K562 (cell line): ENCODE measurements at regions not wholly inside any gene's neighbourhood (a gene's known extent, or its start where the extent isn't known, plus 50 kb on each side); places are given as distances from the start of the nearest gene placed in this dataset.

Source experiments
- ATAC-seq: fragments of 200-7000 bp; cut with Tn5 transposase; 3 replicates; pipeline ENCODE4 v1.9.1; 2020; ENCODE audit warnings: moderate library complexity
- BruUV-seq: library from RNA; stranded (reverse); fragments of 400-500 nt; replicated peaks from 2 replicates; lab custom pipeline; 2021; lab: Mats Ljungman, UMichigan
- CTCF ChIA-PET: fragments of 300-600 bp; formaldehyde crosslinking; extraction: SDS; loops from one replicate; lab custom pipeline; 2021; ENCODE audit warnings: low intra/inter-chr PET ratio; lab: Yijun Ruan, JAX
- POLR2A ChIA-PET: fragments of 300-600, 350-650 bp; sonication (Branson Sonifier 250); formaldehyde crosslinking; extraction: SDS; loops from one replicate; lab custom pipeline; 2021; ENCODE audit warnings: antibody characterized with exemption, inconsistent platforms; lab: Yijun Ruan, JAX
- DNase-seq, 4 experiments: peaks; one replicate each; pipeline versions ENCODE4 v3.0.0 to v3.0.0-alpha.2; 2011 to 2018; ENCODE audit warnings: low spot score in 3 of 4, mixed read lengths in 3 of 4; ENCODE audit errors: extremely low read depth in 1 of 4
- FAIRE-seq: peaks from 2 replicates; lab custom pipeline; 2011; peaks lifted over from hg19 to GRCh38; lab: Jason Lieb, UNC
- H2AFZ ChIP-seq: 2 replicates; pipeline ENCODE4 v1.6.0; 2011; ENCODE audit warnings: low read depth, low read length, control low read depth, inconsistent platforms
- H3K27ac ChIP-seq: fragments of 200-600 bp; 3 replicates; pipeline ENCODE4 v1.8.0; 2011; ENCODE audit warnings: low read depth, mild to moderate bottlenecking, control low read depth, inconsistent platforms, low read length, moderate library complexity, mixed read lengths; ENCODE audit errors: extremely low read depth
- H3K27me3 ChIP-seq, 2 experiments: fragments of 300-600 bp in 1 of 2; 2 replicates in 1 of 2; 3 replicates in 1 of 2; pipeline versions ENCODE4 v1.6.0 to v1.8.0; 2011; ENCODE audit warnings: inconsistent platforms in 2 of 2, low read length in 2 of 2, mild to moderate bottlenecking in 1 of 2, mixed read lengths in 1 of 2, moderate library complexity in 1 of 2; ENCODE audit not compliant: control insufficient read depth in 2 of 2, insufficient read depth in 2 of 2
- H3K36me3 ChIP-seq: fragments of 300-600 bp; 3 replicates; pipeline ENCODE4 v1.8.0; 2011; ENCODE audit warnings: mild to moderate bottlenecking, low read length, inconsistent platforms; ENCODE audit not compliant: control insufficient read depth, insufficient read depth
- H3K4me1 ChIP-seq, 2 experiments: fragments of 200-600 bp in 1 of 2; replicated peaks in 1 of 2; 2 replicates in 1 of 2; 3 replicates in 1 of 2; pipeline versions ENCODE4 v1.5.1 to v1.8.0; 2011; ENCODE audit warnings: inconsistent platforms in 2 of 2, low read length in 2 of 2, mild to moderate bottlenecking in 1 of 2, mixed read lengths in 1 of 2, moderate library complexity in 1 of 2; ENCODE audit not compliant: control insufficient read depth in 2 of 2, insufficient read depth in 2 of 2
- H3K4me2 ChIP-seq: 2 replicates; pipeline ENCODE4 v1.6.1; 2011; ENCODE audit warnings: low read length, control low read depth, inconsistent platforms, mixed read lengths; ENCODE audit not compliant: insufficient read depth
- H3K4me3 ChIP-seq: fragments of 200-600 bp; sonication (generic), shearing (Covaris generic); 2 replicates; pipeline ENCODE4 v1.5.1; 2016; ENCODE audit warnings: control low read depth, inconsistent platforms
- H3K79me2 ChIP-seq: fragments of 200-600 bp; 3 replicates; pipeline ENCODE4 v1.8.0; 2011; ENCODE audit warnings: low read length, inconsistent platforms; ENCODE audit not compliant: control insufficient read depth, insufficient read depth
- H3K9ac ChIP-seq, 2 experiments: 2 replicates each; pipeline versions ENCODE4 v1.6.0 to v1.6.1; 2011; ENCODE audit warnings: low read depth in 2 of 2, low read length in 2 of 2, control low read depth in 1 of 2, inconsistent platforms in 1 of 2, mild to moderate bottlenecking in 1 of 2, mixed read lengths in 1 of 2; ENCODE audit not compliant: insufficient read depth in 1 of 2
- H3K9me1 ChIP-seq: one replicate; pipeline ENCODE4 v1.6.0; 2011; ENCODE audit warnings: inconsistent platforms, mild to moderate bottlenecking, low read length, moderate library complexity; ENCODE audit not compliant: control insufficient read depth, insufficient read depth
- H3K9me3 ChIP-seq: replicated peaks from 2 replicates; pipeline ENCODE4 v1.5.1; 2011; ENCODE audit warnings: low read depth, low read length, inconsistent platforms; ENCODE audit not compliant: control insufficient read depth, insufficient read depth
- H4K20me1 ChIP-seq: replicated peaks from 2 replicates; pipeline ENCODE4 v1.6.1; 2011; ENCODE audit warnings: low read length, inconsistent platforms, mixed read lengths; ENCODE audit not compliant: control insufficient read depth, insufficient read depth
- IRF1 ChIP-seq: sonication (generic); formaldehyde crosslinking; IDR thresholded peaks from 2 replicates; pipeline ENCODE4 v1.8.0; 2022; ENCODE audit warnings: missing genetic modification reagents, mild to moderate bottlenecking, borderline replicate concordance
- PHB2 ChIP-seq: fragments of 450-650 bp; IDR thresholded peaks from 2 replicates; pipeline ENCODE4 v1.6.1; 2017; ENCODE audit warnings: low read depth
- ZNF232 ChIP-seq: sonication (generic); formaldehyde crosslinking; IDR thresholded peaks from 2 replicates; pipeline ENCODE4 v1.8.0; 2022; ENCODE audit warnings: mild to moderate bottlenecking, missing genetic modification reagents
- ZNF695 ChIP-seq: fragments of 450-650 bp; formaldehyde crosslinking; IDR thresholded peaks from 2 replicates; pipeline ENCODE4 v1.4.0; 2020; ENCODE audit warnings: mild to moderate bottlenecking, moderate library complexity
- WGBS: fragments of 100-300 bp; shearing (Covaris generic); methylation state at CpG from one replicate; pipeline ENCODE4 v1.1.6; 2016; ENCODE audit warnings: low coverage, mixed read lengths; ENCODE audit not compliant: insufficient coverage; ENCODE audit errors: missing lambda C conversion rate; 5-methylcytosine and 5-hydroxymethylcytosine counted together
- in situ Hi-C: fragments of 300-500 bp; cut with MboI; formaldehyde crosslinking; loops from 4 replicates; pipeline ENCODE4 v1.15.0; 2018; ENCODE audit warnings: inconsistent platforms, mixed read lengths
- intact Hi-C: fragments of 100-400 bp; cut with micrococcal nuclease; formaldehyde crosslinking; loops from 2 replicates; pipeline ENCODE4 v1.14.2; 2022

GRCh38 chr5:25334350-25334749 is 689.6 kb upstream of the CDH10 start:
- Histone ChIP-seq H3K79me2 (no peaks in the 10 kb centered on the region), H4K20me1 (no peaks in the 10 kb centered on the region), H3K4me1 (no peaks in the 10 kb centered on the region), H3K9me1 (no peaks in the 10 kb centered on the region), H3K36me3 (no peaks in the 10 kb centered on the region), H3K27me3 (no peaks in the 10 kb centered on the region), H2AFZ (no peak overlapping the region), H3K27ac (no peak overlapping the region), H3K4me3 (no peak overlapping the region), H3K4me2 (no peak overlapping the region), H3K9ac (no peak overlapping the region), H3K9me3 (no peaks in the 10 kb centered on the region; the same call in 1 of the 2 replicates)
- CTCF ChIA-PET = no interaction called here
- in situ Hi-C loops (no loop called here), intact Hi-C loops (no loop called here)
- TF ChIP-seq ZNF695 (CRISPR knock-in tag) (no peak), IRF1 (CRISPR knock-in tag) (no peak)
- FAIRE-seq = no peak
- ATAC-seq = no peak
- under 1% methylated on average over 6 of the region's 6 CpGs for WGBS
- no TSS peak for BruUV-seq
- DNase-seq = no peak
- POLR2A ChIA-PET = no interaction called here

DNA sequence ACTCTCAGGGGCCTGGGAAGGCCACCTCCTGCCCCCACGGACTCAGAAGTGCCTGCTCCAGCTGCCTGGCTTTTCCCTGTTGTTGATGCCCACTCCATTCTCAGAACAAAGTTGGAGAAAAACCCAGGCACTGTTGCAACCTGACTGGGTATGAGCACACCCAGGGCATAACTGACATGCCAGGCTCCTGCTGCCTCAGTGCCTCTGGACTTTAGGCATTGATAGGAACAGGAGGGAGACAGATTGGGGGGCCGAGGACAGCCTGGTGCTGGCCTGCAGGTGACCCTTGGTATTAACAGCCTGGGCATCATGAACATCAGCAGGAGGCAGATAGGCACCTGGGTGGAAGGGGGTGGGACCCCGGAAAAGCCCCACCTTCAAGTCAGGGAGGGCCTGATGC is 685.9 kb upstream of the CDH10 start:
- TF ChIP-seq ZNF232 (no peak), PHB2 (no peak)
- Histone ChIP-seq H3K4me1 (no peaks in the 10 kb centered on the region), H3K4me2 (no peak overlapping the region), H3K27ac (no peak overlapping the region), H2AFZ (no peak overlapping the region), H3K9me1 (no peaks in the 10 kb centered on the region), H3K27me3 (no peaks in the 10 kb centered on the region), H4K20me1 (no peaks in the 10 kb centered on the region), H3K9ac (no peak overlapping the region), H3K4me3 (no peak overlapping the region), H3K9me3 (no peaks in the 10 kb centered on the region; the same call in 1 of the 2 replicates), H3K36me3 (no peaks in the 10 kb centered on the region), H3K79me2 (no peaks in the 10 kb centered on the region)
- intact Hi-C loops = no loop called here
- WGBS = 0% methylated on average over 3 of the region's 3 CpGs
- ChIA-PET POLR2A (no interaction called here), CTCF (no interaction called here)
- no peak for DNase-seq
- in situ Hi-C loops = no loop called here
- ATAC-seq = no peak
- FAIRE-seq = no peak
- BruUV-seq = no TSS peak
